GM12872 (cell line): ENCODE measurements at regions not wholly inside any gene's neighbourhood (a gene's known extent, or its start where the extent isn't known, plus 50 kb on each side); places are given as distances from the start of the nearest gene placed in this dataset.

Experiments
- TF ChIP-seq, protein P1 (sequence below): IDR thresholded peaks from 3 replicates; pipeline ENCODE4 v1.5.1; 2011; ENCODE audit warnings: low read depth, mild to moderate bottlenecking, low read length, moderate library complexity; ENCODE audit not compliant: insufficient read depth

DNA sequence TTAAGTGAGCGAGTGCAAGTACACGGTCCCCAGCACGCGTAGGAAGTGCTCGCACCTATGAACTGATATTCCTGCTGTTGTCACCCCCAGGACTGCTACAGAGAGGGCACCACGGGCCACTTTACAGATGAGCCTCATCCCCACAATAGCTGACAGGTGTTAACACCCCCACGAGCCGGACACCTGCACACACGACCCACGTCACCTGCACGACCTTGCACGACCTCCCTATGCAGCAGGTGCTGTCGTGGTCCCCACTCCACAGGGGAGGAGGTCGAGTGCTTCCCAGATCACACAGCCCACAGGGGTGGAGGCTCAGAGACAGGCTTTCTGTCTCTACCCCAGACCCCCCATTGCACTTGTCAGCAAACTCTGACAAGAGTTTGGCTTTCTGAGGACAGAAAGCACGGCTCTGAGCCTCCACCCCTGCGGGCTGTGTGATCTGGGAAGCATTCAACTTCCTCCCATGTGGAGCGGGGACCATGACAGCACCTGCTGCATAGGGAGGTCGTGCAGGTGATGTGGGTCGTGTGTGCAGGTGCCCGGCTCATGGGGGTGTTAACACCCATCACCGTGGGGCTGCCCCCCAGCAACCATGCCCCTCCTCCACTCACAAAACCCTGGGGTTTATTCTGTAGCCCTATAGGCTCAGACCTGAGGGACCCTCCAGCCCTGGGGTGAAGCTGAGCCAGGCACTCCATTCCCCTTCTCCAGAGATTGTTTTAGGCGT is 80.8 kb downstream of the MATN1 start:
- TF ChIP-seq, protein P1, sequence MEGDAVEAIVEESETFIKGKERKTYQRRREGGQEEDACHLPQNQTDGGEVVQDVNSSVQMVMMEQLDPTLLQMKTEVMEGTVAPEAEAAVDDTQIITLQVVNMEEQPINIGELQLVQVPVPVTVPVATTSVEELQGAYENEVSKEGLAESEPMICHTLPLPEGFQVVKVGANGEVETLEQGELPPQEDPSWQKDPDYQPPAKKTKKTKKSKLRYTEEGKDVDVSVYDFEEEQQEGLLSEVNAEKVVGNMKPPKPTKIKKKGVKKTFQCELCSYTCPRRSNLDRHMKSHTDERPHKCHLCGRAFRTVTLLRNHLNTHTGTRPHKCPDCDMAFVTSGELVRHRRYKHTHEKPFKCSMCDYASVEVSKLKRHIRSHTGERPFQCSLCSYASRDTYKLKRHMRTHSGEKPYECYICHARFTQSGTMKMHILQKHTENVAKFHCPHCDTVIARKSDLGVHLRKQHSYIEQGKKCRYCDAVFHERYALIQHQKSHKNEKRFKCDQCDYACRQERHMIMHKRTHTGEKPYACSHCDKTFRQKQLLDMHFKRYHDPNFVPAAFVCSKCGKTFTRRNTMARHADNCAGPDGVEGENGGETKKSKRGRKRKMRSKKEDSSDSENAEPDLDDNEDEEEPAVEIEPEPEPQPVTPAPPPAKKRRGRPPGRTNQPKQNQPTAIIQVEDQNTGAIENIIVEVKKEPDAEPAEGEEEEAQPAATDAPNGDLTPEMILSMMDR: no peak

DNA sequence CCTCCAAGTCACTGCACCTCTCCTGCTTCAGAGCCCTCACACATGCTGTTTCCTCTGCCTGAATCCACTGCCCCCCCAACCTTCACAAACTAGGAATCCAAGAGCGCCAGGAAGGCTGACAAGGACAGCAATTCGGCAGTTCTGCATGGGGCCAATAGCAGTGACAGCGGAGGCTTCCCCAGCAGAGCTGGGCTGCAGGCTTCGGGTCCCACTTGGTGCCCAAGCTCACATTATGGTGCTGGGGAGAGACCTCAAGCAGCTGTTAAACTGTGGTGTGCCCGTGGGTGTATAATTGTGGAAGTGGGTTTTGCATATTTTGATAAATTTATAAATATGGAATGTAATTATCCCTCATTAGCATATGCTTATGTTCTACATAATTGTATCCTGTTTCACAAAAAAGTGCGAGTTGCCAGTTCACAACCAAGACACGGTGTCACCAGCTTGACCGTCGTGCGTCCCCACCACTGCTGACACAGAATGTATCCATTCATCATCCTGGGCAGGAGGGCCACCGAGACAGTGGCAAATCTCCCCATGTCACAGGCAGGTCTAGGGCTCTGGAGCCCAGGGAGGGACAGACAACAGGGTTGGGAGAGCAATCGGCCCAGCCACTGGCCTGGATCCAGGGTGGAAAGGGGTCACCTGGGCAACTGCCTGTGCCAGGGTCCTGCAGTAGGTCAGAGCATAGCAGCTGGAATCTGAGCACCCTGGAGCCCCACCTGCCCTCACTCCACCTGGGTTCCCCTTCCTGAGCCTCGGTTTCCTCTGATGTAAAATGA is 81.6 kb downstream of the MATN1 start:
- TF ChIP-seq, protein P1: no peak

DNA sequence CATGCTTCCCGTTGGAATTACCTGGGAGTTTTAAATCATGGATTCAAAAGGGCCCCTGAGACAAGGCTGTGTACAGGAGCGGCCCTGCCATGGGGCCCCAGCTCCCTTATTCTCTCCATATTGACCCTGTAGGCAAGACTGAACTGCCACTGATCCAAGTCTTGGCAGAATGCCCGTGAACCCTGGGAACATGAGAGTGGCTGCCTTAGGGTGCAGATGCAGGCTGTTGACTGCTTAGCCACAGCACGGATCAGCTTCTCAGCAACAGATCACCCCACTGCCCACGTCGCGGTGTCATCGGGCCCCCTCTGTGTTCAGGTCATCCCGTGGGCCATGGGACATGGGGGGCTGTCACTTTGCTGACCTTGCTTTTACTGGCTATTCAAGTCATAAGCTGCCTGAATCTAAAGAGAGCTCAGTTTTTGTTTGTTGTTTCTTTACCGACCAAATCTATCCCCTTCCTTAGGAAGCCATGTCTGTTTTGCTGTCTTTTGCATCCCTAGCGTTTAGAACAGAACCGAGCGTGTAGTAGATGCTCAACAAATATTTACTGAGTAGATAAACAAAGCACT is 83.4 kb downstream of the MATN1 start:
- TF ChIP-seq, protein P1: no peak

DNA sequence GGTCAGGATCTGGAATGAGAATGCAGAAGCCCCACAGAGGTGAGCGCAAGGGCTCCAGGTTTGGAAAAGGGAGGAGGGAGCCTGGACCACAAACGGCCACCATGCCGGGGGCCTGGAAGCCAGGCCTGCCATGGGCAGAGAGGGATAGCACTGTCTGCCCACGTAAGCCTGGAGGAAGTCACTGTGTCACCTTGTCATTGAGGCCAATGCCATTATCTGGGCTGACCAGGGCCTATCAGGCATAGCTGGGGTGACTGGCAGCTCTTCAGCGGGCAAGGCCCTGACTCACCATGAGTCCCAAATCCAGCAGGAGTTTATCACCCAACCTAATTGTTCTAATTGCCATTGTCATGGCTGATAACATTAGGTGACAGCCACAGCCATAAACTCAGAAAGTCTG is 84.6 kb downstream of the MATN1 start:
- TF ChIP-seq, protein P1: no peak

DNA sequence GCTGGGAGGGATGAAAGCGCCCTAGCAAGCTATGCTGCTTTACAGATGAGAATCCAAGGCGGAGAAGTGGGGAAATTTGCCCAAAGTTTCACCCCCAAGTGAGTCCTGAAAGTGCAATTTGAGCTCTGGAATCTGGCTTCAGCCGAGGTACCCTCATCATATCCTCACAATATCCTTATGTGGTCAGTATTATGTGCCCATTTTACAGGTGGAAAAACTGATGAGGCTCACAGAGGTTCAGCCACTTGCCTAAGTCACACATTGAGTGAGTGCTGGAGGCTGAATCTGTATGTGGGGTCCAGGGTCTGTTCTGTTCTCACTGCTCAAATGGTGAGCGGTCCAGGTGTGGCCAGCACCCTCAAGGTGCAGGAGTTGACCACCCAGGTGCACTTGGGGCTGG is 85.3 kb downstream of the MATN1 start:
- TF ChIP-seq, protein P1: no peak

DNA sequence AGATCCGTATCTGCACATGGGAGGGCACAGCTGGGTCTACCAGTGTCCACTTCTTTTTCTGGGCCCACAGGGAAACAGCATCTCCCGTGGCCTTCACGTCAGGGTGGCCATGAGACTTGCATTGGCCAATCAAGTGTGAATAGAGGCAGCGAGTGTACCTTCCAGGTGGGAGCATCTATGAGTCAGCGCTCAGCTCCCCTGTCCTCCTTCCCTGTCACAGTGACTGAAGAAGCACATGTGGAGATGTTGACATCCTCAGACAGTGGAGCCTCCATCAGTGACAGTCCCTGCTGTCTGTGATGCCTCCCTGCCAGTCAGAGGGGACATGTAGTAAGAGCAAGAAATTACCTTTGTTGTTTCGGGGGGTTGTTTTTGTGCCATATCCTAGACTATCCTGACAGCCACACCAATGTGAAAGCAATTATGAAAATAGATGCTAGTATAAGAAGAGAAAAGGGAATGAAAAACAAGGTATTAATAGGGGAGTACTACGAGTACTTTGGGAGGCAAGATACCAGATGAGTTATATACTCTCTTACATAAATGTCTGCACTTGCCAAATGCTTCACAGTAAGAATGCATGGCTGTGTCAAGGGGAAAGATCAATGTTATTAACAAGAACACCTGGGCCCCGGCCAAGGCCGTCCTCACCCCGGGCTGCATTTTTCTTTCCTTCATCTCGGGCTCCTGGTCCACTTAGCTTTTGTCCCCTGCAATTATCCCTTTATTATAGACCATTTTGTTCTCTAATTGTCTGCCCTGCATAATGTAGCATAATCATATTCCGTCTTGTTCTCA is 86.0 kb downstream of the MATN1 start:
- TF ChIP-seq, protein P1: no peak

DNA sequence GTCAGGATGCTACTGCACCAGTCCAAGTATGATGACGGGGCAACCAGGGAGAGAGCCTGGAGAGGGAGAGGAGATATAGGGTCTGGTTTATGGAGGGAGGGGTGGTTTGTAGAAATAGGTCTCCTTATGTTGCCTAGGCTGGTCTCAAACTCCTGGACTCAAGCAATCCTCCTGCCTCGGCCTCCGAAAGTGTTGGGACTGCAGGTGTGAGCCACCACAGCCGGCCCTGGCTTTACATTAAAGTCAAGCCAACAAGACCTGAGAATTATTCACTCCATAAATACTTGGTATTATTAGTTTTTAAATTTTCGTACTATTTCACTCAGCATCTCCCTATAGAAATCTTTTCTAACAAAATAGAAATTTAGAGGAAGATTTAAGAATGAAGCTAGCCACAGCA is 86.8 kb downstream of the MATN1 start:
- TF ChIP-seq, protein P1: no peak
